NCI-H128 (cell line): ENCODE measurements at regions not wholly inside any gene's neighbourhood (a gene's known extent, or its start where the extent isn't known, plus 50 kb on each side); places are given as distances from the start of the nearest gene placed in this dataset.

Source experiments
- DNase-seq: peaks from one replicate; lab custom pipeline; 2025; ENCODE audit not compliant: unreplicated experiment; lab: John Stamatoyannopoulos, UW

- no peak for DNase-seq
Measured at GRCh38 chr4:119832776-119833175, 204.2 kb upstream of the PDE5A start.

DNA sequence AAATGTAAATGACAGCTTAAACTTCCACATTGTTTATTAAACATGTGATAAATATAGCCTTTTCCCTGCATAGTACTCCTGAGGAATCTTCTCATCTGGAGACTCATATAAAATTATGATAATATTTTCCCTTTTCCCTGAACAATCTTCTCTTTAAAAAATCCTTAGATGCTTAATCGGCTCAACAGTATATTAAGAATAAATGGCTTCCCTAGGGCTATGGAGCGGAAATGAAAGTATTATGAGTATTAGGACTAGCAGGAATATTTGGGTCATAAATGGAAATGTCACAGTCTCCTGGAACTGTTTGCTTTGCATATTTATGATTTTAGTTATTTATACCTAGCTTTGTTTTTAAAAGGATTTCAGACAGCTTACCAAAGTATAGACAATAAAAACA is 200.7 kb upstream of the PDE5A start:
- no peak for DNase-seq

GRCh38 chr4:119825696-119826095 is 197.1 kb upstream of the PDE5A start:
- no peak for DNase-seq

- DNase-seq: no peak
Measured at GRCh38 chr4:119823891-119824290, 195.3 kb upstream of the PDE5A start.

DNA sequence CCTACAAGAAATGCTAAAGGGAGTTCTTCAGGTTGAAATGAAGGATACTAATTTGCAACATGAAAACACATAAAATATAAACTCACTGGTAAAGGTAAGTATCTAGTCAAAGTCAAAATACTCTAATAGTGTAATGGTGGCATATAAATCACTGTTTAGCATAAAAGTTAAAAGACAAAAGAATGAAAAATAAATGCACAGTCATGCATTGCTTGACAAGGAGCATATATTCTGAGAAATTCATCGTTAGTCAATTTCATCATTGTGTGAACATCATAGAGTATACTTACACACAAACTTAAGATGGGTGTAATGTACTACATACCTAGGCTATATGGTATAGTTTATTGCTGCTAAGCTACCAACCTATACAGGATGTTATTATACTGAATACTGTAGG is 194.4 kb upstream of the PDE5A start:
- DNase-seq: no peak

GRCh38 chr4:119816473-119816872 is 187.9 kb upstream of the PDE5A start:
- DNase-seq: no peak

- DNase-seq: no peak
Measured at GRCh38 chr4:119810001-119810400, 181.4 kb upstream of the PDE5A start.

GRCh38 chr4:119804404-119804803 is 175.8 kb upstream of the PDE5A start:
- no peak for DNase-seq

DNA sequence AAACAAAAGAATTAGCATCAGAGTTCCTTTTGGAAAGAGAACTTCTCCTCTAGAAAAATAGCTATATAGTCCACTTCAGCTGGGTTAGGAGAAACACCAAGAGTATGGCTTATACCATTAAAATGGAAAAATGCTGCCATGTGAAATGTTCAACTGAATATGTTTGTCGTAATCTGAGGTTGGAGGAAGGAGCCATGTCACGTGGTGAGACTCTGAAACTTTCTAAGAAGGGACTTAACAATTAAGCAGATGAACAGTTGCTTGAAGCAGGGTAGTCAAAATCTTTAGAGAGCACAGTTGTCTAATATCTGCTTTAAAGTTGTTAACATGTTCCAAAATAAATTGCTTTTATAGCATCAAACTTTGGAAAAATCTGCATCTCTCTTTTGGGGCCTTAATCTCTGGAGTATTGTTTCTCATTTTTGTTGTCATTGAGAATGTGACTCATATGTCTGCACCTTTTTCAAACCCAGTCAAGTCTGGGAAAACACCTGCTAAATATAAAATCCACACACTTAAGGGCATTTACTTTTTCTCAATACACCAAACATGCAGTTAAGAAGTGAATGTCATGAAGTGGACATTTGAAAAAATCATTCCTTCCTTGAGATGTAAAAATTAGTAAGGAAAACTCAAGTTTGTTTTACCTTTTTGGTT is 168.8 kb upstream of the PDE5A start:
- DNase-seq: no peak

DNA sequence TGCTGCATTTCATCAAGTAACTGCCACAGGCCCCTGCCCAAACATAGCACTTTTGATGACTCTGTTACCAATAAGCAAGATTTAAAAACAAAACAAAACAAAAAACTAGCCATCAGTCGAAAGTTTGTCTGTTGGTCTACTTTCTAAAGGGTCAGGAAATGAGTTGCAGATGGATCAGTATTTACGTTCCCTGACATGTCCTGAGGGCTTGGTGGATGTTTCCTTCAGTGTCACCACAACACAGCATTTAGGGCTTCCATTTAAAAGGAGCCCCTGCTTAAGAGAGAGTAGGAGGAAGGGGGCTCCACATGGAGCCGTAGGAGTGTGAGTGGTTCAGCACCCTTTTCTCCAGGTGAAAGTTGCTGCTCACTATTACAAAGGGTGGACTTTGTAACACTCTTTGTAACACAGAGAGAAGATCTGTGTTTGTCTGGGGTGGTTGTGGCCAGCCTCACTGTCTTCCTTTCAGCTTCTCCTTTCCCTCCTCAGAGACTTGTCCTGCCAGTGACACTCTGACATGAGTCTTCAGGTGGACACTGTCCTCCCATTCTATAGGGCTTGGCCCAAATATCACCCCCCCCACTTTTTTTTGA is 167.5 kb upstream of the PDE5A start:
- DNase-seq: no peak

DNA sequence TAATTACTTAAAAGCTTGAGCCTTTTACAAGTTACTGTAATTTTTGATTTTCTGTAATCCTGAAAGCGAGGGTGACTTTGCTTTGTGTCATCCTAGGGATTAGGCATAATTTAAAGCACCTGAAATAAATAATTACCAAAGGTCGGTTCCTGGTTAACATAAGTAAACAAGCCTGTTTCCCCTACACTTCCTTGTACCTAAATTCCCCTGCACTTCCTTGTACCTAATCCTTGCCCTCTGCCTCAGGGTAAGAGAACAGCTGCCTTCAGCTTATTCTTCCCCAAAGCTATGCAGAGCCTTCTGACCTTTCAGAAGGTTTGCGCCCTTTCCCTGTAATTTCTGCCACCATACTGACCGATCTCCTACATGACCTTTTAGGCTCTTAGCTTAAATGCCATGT is 166.1 kb upstream of the PDE5A start:
- no peak for DNase-seq

- DNase-seq: no peak
Measured at GRCh38 chr4:119794113-119794512, 165.5 kb upstream of the PDE5A start.

DNA sequence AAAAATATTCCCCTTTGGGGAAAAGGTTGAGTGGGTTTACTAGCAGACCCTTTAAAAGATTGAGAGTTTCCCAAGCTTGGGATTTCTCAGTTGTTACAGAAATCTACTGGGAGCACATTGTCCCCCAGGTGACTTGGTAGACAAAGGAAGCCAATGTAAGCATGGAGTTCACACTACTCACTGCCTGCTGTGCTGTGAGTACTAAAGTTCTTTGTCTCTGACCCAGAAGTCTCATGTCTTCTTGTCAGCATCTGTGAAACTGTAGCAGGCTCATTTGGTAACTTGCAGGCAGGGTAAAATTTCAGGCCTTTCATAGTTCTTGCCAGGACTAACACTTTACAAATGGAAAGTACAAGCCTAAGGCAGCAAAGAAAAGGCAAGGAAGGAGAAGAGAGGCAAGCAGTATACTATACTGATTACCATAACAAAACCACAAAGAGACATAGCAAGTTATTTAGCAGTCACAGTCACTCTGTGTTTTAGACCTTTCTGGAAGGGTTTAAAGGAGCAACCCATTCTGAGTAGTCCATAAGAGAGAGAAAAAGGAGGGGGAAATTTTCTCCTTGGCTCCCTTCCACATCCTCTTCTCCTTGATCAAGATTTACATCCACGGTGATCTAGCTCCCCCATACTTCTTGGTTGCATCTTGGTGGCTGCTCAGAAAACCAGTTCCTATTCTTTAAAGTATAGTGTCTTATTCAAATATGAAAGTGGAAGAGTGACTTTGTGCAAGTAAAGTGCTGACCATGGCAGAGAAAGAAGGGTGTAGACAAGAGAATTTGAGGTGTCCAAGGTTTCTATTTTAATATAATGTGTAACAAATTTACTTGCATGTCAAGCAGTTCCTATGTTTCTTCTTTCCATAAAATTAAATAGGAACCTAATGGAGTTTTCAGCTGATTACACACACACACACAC is 160.0 kb upstream of the PDE5A start:
- no peak for DNase-seq

- no peak for DNase-seq
Measured at GRCh38 chr4:119785963-119786362, 157.4 kb upstream of the PDE5A start.

DNA sequence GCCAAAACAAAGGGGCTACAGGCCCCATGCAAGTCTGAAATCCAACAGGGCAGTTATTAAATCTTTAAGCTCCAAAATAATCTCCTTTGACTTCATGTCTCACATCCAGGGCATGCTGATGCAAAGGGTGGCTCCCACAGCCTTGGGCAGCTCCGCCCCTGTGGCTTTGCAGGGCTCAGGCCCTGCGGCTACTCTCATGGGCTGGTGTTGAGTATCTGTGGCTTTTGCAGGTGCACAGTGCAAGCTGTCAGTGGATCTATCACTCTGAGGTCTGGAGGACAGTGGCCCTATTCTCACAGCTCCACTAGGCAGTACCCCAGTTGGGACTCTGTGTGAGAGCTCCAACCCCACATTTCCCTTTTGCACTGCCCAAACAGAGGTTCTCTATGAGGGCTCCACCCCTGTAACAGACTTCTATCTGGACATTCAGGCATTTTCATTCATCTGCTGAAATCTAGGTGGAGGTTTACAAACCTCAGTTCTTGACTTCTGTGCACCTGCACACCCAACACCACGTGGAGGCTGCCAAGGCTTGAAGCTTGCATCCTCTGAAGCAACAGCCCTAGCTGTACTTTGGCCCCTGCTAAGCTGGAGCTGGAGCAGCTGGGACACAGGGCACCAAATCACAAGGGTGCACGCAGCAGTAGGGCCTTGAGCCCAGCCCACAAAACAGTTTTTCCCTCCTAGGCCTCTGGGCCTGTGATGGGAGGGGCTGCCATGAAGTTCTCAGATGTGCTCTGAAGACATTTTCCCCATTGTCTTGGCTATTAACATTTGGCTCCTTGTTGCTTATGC is 154.8 kb upstream of the PDE5A start:
- DNase-seq: no peak

GRCh38 chr4:119781044-119781443 is 152.4 kb upstream of the PDE5A start:
- no peak for DNase-seq

DNA sequence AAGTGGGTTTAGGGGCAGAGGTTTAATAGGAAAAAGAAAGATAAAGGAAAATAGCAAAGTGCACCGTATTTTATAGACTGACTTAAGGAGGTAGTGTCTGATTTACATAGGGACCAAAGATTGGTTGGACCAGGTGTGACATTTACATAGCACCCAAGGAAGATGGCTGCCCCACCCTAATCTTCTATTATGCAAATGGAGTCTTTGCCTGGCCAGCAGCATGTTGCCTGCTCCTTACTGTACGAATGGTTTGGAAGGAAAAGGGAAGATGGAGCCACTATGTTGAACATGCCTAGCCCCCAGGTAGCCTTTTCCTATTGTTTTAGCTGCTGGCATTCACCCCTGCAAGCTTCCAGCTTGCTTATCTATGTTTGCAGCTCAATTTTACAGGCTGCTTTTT is 146.2 kb upstream of the PDE5A start:
- DNase-seq: no peak

- DNase-seq: no peak
Measured at GRCh38 chr4:119765951-119766350, 137.3 kb upstream of the PDE5A start.

- DNase-seq: no peak
Measured at GRCh38 chr4:119765469-119765868, 136.9 kb upstream of the PDE5A start.

DNA sequence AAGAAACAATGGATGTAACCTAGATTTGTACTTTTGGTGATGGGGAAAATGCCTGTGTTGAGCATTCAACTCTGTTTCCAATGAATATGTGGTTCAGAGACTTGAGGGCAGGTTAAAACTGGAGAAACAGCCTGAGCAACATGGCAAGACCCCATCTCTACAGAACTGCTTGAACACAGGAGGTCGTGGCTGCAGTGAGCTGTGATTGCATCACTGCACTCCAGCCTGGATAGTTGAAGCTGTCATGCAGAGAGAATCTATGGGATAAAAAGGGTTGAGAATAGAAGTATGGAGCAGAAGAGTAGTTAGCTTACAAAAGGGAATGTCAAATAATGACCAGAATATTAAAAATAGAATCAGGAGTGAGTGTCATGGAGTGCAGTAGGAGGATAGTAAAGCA is 134.8 kb upstream of the PDE5A start:
- DNase-seq: no peak

- DNase-seq: no peak
Measured at GRCh38 chr4:119755599-119755998, 127.0 kb upstream of the PDE5A start.
